GM18511 (cell line): ENCODE measurements at regions not wholly inside any gene's neighbourhood (a gene's known extent, or its start where the extent isn't known, plus 50 kb on each side); places are given as distances from the start of the nearest gene placed in this dataset.
"Not testable (repeated sequence)": the region's sequence is repeated elsewhere in the genome, so short reads cannot be mapped to it uniquely, and the experiment has no call there.

ENCODE experiments used
- ATAC-seq: cut with Tn5 transposase; IDR thresholded peaks from one replicate; pipeline ENCODE4 v1.9.1; 2021; ENCODE audit warnings: mild to moderate bottlenecking, moderate library complexity; ENCODE audit not compliant: unreplicated experiment

- ATAC-seq, result not testable (repeated sequence)
Observed at GRCh38 chr1:199032479-199032878, 393.6 kb downstream of the PTPRC start.

DNA sequence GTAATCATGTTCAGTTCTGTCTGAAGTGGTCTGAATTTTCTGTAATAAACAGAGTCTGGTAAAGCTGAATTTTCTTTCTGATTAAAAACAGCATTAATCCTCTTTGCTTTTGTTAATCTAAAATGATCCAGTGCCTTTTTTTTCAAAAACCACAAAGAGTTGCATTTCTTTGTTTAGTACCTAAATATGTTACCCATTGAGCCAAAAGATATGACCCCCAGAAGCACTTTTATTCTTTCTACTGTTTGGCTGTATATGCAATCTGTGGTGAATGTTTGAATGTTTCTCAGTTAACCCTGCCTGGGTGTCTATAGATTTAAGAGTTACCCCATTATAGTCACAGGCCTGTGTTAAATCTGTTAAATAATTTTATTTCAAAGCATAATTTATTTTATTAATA lies 394.8 kb downstream of the PTPRC start:
- no peak for ATAC-seq

DNA sequence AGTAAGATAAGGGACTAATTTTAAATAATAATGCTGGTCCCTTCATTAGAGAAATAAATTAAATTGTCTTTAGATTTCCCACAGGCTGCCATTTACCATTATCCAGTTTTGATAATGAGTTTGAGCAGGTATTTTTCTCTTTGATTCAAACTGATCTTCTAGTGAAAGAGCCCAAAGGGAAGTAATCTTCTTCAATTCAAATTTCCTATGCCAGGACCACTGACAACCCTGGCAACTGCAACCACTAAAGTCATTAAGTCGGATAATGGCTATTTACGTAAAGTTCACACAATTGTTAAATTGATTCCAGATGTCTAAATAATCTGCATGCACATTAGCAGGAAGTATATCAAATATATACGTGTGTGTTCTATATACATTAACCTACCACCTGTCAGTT lies 399.3 kb downstream of the PTPRC start:
- no peak for ATAC-seq

- ATAC-seq, result no peak
Observed at GRCh38 chr1:199040076-199040905, 401.5 kb downstream of the PTPRC start.

DNA sequence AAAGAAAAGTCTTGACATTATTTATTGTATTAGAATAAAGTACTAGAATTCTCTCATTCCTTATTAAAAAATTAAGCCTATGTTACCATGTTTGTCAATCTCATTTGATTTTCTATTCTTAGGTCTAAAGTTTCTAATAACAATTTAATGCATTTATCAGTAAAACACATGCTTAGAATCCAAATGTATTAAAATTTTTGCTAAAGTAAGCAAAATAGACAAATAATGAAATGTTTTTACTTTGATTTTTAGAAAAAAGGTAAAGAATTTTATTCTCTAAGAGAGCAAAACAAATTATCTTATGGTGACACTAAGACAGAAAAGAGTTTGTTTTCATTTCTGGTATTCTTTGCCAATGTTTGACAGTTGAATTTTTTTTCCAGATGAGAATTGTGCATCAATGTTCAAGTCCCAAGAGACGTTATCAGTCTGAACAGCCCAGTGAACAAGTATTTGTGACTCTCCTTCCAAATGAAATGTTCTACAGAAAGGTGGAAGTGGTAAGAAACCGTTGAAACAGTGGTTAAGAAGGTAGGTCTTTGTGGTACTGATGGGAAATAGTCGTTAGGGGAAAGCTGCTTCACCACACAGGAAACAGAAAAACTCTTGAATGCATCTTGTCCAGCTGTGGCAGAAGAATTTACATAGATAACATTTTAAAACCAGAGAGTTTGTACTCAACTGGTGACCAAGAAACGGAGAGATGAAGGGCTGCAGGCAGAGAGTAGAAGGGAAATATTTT lies 402.5 kb downstream of the PTPRC start:
- peak; percentile 99 for ATAC-seq

- no peak for ATAC-seq
Observed at GRCh38 chr1:199042193-199042592, 403.4 kb downstream of the PTPRC start.

DNA sequence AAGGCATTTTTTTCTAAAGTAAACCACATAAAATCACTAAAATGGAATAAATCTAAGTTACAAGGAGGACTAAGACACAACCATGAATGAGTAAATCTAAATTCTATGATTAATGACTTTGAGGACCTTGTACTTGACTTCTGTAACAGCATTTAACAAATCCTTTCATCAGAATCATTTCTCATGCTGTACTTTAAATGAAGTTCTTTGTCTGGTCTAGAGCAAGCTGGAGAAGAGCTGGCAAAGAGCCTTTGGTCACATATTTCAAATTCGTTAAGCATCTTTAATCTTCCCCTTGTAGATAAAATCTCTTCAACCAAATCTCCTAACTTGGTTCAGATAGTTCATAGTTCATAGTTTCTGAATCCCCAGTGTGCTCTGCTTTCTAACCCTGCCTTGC lies 405.4 kb downstream of the PTPRC start:
- no peak for ATAC-seq

DNA sequence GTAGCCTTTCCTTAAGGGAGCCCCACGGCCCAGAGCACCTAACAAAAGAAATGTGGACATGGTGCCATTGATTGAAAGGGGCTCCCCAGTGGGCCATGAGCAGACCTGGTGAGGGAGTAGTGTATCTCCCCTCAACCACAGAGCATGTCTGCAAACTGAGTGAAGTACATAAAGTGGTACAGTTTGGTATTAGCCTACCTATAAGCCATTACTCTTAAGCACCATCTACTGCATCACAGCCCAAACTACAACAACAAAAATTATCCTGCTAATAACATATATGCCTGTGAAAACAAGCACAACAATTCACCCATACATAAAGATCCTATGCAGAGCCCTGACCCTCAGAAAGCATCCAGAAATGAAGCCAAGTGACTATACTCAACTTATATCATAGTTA lies 407.8 kb downstream of the PTPRC start:
- ATAC-seq, result no peak

- ATAC-seq, result no peak
Observed at GRCh38 chr1:199054694-199055093, 415.9 kb downstream of the PTPRC start.

GRCh38 chr1:199057322-199057721 lies 418.5 kb downstream of the PTPRC start:
- ATAC-seq, result no peak

DNA sequence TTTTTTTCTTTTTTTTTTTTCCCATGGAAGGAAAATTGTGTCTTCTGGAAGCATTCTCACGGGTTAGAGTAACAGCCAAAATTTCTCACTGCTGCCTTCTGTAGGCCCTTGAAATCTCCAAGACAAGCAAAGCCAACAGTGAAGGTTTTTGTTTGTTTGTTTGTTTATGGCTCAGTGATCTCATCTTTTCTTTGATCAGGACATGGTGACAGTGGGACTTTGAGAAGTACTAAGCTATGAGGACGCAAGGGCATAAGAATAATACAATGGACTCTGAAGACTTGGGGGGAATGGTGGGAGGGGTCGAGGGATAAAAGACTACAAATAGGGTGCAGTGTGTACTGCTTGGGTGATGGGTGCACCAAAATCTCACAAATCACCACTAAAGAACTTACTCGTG lies 419.4 kb downstream of the PTPRC start:
- no peak for ATAC-seq

- no peak for ATAC-seq
Observed at GRCh38 chr1:199064971-199065370, 426.1 kb downstream of the PTPRC start.

DNA sequence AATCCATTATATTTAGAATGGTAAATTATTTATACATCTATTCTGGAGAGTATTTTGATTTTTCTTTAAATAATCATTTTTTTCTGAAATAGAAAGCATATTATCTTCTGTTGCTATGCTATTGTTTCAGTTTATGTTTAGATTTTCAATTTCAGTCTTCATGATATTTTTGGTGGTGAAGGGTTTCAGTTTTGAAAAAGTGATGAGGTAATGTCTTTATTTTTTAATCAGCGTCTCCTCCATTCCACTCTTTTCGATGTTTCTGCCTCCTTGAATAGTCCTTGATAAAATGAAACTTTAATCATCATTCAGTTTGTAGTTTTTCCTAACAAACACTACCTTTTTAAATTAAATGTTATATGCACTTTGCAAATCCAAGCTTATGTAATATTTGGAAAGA lies 428.6 kb downstream of the PTPRC start:
- peak; percentile 96 for ATAC-seq

GRCh38 chr1:199071080-199071479 lies 432.2 kb downstream of the PTPRC start:
- ATAC-seq, result no peak

DNA sequence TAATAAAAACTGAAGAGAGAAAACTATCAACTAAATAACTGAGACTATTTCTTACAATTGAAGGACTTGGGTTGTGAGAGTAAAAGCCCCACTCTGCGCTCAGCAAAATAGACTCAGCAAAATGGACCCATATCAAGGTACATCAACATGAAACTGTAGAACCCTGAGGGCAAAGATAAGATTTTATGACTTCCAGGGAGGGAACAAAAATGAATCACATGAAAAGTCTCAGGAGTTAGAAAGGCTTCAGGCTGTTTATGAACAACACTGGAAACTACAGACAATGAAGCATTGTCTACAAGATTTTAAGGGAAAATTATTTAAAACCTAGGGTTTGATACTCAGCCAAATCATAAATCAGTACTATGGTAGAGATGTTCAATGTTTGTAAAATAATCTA lies 434.3 kb downstream of the PTPRC start:
- no peak for ATAC-seq

DNA sequence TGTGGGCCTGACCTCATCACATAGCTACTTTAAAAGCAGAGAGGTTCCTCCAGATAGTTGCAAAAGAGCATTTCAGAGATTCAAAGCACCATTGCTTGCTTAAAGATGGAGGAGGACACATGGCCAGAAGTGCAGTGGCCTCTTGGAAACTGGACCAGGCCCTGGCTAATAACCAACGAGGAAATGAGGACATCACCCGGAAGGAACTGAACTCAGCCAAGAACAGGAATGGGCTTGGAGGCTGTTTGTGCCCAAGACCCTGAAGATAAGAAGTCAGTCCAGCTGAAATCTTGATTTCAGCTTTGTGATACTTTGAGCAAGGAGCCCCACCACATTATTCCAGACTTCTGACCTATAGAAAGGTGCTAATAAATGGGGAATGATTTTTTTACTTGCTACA lies 437.0 kb downstream of the PTPRC start:
- no peak for ATAC-seq

GRCh38 chr1:199079994-199080393 lies 441.2 kb downstream of the PTPRC start:
- no peak for ATAC-seq

DNA sequence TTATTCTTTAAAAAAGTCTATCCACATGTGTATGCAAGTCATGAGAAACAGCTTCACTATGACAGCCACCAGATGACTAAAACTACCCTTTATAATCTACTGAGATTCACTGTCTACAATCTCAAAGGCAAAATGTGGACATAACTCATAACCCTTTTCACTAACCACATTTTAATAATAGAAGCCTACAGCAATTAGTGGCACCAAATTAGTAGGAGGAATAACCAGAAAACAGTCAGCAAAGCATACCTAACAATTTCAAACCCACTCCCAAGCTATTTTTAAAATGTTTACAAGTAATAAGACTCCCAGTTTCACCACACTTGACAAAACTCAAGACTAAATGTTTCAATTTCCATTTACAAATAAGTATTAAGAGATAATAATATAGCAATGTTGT lies 442.9 kb downstream of the PTPRC start:
- ATAC-seq, result peak; percentile 83

DNA sequence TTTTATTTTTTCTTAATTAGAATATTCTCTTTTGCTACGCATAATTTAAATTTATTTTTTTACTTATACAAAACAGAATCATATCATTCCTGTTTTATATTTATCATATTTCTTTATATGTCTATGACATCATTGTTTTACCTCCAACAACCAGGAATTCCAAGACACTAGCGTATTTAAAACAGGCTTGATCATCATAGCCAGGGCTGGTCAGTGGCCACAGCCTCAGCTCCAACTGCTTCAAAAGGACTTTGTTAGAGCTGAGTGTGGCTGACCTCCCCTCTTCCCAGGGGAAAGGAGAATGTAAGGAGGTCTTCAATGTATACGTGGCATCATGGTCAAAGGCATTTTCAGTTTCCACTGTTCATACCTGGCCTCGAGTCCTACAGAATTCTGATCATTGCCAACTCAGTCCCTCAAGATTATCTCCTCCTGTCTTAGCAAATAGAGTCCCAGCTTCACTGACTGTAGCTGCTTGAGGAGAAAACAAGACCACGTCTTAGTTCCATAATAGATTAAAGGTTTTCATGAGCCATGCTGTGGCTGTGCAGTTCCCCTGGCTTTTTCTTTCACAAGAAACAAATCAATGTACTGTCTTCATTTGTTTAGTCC lies 444.0 kb downstream of the PTPRC start:
- no peak for ATAC-seq

GRCh38 chr1:199083680-199084079 lies 444.8 kb downstream of the PTPRC start:
- no peak for ATAC-seq

- no peak for ATAC-seq
Observed at GRCh38 chr1:199084293-199084692, 445.5 kb downstream of the PTPRC start.

GRCh38 chr1:199085903-199086302 lies 447.1 kb downstream of the PTPRC start:
- no peak for ATAC-seq
